Stimulated activated CD4-positive, alpha-beta T cell treated with anti-CD3 and anti-CD28 coated beads, Interleukin-1b, Interleukin-23, amount 100 ng/mL, for 4 hours (primary cell): ENCODE measurements at regions not wholly inside any gene's neighbourhood (a gene's known extent, or its start where the extent isn't known, plus 50 kb on each side); places are given as distances from the start of the nearest gene placed in this dataset.
"Not testable (repeated sequence)": the region's sequence is repeated elsewhere in the genome, so short reads cannot be mapped to it uniquely, and the experiment has no call there.

Experiments used
- DNase-seq, 2 donors: peaks; one replicate each; pipeline ENCODE4 v3.0.0-alpha.2; 2020; ENCODE audit warnings: low read depth in 2 of 2

GRCh38 chr17:37829592-37830123 lies 84.8 kb upstream of the HNF1B start:
- DNase-seq: no peak

- DNase-seq: no peak
Measured at GRCh38 chr17:37828651-37829124, 83.8 kb upstream of the HNF1B start.

- DNase-seq: no peak
Measured at GRCh38 chr17:37827905-37828650, 83.2 kb upstream of the HNF1B start.

- no peak for DNase-seq
Measured at GRCh38 chr17:37826497-37827430, 81.9 kb upstream of the HNF1B start.

DNA sequence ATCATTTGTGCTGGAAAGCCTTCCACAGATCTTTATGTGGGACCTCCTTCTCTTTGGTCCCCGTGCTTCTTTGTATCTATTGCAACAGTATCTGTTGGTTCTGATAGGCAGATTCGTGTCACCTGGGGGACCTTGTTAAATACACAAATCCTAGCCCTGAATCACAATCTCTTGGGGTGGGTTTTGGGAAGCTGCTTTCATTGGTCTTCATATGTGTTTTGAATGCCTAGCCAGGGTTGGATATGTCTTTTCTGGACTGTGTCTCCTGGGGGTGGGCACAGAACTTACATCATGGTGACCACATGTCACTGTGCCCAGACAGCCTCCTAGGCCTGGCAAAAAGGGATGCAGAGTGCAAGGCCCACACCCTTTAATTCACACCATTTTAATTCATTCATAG lies 81.0 kb upstream of the HNF1B start:
- no peak for DNase-seq

- DNase-seq: no peak
Measured at GRCh38 chr17:37824534-37825485, 80.0 kb upstream of the HNF1B start.

DNA sequence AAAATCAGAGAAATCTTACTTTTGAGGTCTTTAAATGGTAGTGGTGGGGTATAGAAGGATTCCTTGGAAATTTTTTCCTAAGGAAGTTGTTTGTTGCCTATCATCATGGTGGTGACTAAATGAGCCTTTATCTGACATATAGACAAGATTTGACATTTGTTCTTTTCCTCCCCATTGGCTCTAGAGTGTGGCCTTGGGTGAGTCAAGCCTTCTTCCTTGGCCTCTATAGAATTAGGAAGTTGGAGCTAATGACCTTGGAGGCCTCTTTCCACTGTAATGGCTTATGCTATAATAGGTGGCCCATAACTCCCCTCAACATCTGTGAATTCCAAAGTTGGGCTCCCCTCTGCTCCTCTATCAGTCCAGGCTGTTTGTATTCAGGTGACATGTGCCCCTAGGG lies 79.1 kb upstream of the HNF1B start:
- no peak for DNase-seq

DNA sequence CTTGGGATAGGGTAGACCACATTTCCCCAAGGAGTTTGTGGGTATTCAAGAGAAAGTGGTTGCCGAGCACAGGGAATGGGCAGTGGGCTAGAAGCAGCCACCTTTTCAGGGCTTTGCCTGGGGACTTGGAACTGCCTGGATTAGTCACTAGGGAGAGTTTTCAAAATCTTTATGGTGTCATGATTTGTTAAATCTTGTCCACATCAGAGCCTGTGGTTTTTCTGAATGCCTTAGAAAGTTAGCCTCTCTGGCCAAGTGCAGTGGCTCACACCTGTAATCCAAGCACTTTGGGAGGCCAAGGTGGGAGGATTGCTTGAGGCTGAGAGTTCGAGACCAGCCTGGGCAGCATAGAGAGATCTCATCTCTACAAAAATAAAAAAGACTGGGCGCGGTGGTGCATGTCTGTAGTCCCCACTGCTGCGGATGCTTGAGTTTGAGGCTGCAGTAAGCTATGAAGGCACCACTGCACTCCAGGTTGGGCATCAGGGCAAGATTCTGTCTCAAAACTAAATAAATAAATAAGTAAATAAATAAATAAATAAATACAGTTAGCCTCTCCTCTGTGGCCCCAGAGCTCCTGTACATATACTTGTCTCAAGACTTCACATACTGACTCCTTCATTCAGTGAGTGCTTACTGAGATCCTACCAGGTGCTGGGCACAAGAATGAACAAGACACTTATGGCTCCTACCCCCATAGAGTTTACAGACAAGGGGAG lies 76.3 kb upstream of the HNF1B start:
- no peak for DNase-seq

DNA sequence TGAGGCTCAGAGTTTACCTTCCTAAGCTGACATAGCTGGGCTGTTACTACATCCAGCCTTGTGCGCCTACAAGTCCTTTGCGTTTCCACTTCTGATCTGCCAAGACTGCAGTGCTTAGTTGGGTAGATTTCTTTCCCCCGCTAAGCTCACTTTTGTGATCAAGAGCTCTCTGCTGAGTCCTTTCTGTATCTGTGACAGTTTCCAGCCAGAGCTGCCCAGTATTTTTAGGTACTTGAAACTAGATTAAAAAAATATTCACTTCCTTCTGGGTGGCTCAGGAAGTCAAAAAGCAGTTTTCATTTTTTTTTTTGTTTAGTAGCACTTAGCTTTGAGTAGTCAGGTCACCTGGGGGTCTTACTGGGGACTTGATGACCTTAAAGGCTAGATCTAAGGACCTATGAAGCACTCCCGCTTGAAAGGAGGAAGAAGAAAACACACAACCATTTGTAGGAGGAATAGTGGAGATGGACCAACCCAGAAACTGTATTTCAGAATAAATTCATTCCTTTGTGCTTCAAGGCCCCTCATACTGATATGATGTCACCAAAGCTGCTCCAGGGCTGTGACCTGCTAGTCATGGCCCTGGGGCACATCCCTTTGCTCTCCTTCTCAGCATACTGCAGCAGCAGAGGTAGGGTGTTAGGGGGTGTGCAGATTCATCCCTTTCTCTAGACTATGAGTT lies 75.6 kb upstream of the HNF1B start:
- no peak for DNase-seq

- DNase-seq: no peak
Measured at GRCh38 chr17:37818689-37819088, 73.8 kb upstream of the HNF1B start.

DNA sequence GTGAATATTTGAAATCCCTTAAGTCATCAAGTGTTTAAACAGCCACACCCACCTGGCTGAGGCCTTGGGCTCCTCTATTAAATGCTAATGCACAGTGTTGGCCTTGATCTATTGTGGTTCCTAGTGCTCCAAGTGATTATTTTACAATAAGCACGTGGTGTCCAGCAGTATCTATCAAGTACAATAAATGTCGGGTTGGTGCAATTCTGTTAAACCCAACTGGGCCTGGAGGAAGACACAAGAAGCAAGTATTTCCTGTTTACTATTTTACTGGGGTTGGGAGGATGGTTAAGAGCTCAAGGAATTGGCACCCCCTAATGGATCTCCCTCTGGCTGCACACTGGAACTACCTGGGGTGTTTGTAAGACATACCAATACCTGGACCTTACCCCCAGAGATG lies 72.1 kb upstream of the HNF1B start:
- DNase-seq: no peak

GRCh38 chr17:37815536-37815935 lies 70.7 kb upstream of the HNF1B start:
- no peak for DNase-seq

DNA sequence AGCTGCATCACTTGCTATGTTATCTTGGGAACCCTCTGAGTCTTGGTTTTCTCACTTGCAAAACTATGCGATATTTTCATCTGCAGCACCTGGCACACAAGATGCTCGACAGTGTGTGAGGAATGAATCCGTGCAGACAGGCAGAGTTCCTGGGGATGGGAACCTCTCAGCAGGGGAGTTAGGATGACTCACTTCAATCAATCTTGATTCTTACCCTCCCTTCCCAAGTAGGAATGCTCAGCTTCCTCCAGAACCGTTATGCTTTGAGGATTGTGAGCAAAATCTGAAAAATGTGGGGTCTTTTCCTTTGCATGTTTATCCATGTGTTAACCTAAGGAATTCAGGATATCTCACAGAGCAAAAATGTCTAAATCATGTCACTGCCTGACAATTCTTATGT lies 68.9 kb upstream of the HNF1B start:
- no peak for DNase-seq

- DNase-seq: not testable (repeated sequence)
Measured at GRCh38 chr17:37808846-37809245, 64.0 kb upstream of the HNF1B start.

DNA sequence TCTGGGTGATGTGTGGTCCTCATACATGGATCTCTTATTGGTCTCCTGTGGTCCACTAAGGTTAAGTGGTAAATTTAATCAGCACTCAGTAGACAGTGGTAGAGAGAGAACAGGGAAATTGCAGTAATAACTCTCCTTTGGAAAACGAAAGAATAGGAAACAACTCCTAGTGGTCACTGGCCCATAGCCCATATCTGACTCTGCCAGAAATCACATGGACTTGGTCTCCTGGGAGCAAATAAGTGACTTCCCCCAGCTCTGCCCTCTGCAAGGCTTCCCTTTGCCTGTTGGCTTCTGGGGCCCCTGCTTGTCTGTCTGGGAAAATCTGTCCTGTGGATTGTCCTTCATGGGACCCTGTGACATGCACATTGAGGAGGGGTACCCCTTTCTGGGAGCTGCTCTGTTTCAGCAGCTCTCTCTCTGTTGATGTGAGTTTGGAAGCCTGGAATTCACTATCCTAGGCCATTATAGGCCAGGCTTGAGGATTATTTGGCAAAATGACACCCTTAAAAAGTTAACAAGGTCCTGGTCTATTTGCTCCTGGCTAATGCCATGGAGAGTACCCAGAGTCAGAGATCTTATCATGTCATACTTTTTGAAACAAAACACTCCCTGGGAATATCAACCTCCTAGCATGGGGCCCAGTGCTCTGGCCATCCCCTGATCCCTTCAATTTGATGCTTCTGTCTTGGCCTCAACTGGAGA lies 58.0 kb upstream of the HNF1B start:
- DNase-seq: no peak

DNA sequence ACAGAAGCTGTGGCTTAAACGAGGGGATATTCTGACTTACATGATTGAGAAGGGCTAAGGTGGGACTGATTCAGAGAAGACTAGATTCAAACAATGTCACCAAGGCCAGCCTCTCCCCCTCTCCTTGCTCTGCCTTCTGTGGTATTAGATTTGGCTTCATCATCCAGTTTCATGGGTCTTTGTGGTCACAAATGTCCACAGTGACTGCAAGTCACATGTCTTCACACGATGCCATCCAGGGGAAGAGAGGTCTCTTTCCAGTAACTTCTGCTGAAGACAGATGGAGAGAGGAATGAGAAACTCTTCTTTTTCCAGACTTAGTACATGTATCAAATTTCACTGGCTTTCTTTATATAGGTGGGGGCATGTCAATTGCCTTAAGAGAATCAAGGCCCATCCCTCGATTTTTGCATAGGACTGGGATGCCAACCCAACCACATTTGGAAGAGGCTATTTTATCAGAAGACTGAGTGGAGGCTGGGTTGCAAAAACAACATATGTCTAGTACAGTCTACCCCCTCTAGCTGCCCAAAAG lies 57.3 kb upstream of the HNF1B start:
- DNase-seq: no peak

GRCh38 chr17:37801171-37801570 lies 56.3 kb upstream of the HNF1B start:
- DNase-seq: no peak

- DNase-seq: no peak
Measured at GRCh38 chr17:37797206-37797605, 52.3 kb upstream of the HNF1B start.

DNA sequence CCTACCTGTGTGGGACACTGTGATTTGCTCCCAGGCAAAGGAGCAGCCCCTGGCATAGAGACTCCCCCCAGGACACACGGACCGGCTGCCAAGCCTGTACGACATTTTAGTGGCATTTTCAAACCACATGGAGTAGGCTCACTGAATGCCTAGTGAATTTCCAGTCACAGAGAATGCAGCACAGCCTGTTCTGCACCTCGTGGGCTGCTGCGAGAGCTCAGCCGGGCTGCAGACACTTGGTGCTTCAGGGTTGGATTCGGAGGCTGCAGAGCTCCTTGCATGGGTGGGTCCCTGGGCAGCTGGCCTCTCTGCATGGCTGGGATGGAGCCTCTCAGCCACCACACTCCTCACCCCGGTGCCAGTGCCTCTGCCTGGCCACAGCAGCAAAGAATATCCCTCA lies 51.2 kb upstream of the HNF1B start:
- no peak for DNase-seq
